ENCODE measurements at regions not wholly inside any gene's neighbourhood (a gene's known extent, or its start where the extent isn't known, plus 50 kb on each side); places are given as distances from the start of the nearest gene placed in this dataset.

- Histone ChIP-seq H3K9me3 (no peaks in the 10 kb centered on the region), H3K27ac (no peak overlapping the region), H3K4me3 (no peak overlapping the region), H3K36me3 (no peaks in the 10 kb centered on the region), H3K4me1 (peaks cover 0 to 5% of the 10 kb centered on the region in 2 donors), H3K27me3 (no peaks in the 10 kb centered on the region)
- DNase-seq, result no peak
- no peak for TF ChIP-seq CTCF (IDR thresholded peaks at IDR 0.05)
- TF ChIP-seq POLR2A (IDR thresholded peaks at IDR 0.05), result no peak
- intact Hi-C loops (cut with DNase I; ENCODE audit: low total_unique reads), result no loop called here
These were observed 402.8 kb upstream of the RARB start for GRCh38 chr3:25025236-25025635.

GRCh38 chr3:25027650-25028049, 400.4 kb upstream of the RARB start:
- H3K27ac ChIP-seq, result peak overlapping the region in 1 of 2 donors; percentile 9

GRCh38 chr3:25029820-25030219, 398.2 kb upstream of the RARB start:
- intact Hi-C loops (cut with DNase I; ENCODE audit: low total_unique reads), result no loop called here
- Histone ChIP-seq H3K9me3 (no peaks in the 10 kb centered on the region), H3K4me1 (peaks cover 0 to 5% of the 10 kb centered on the region in 2 donors), H3K4me3 (no peak overlapping the region), H3K27ac (no peak overlapping the region), H3K36me3 (no peaks in the 10 kb centered on the region), H3K27me3 (no peaks in the 10 kb centered on the region)
- TF ChIP-seq POLR2A (IDR thresholded peaks at IDR 0.05), result no peak
- TF ChIP-seq CTCF (IDR thresholded peaks at IDR 0.05), result no peak
- DNase-seq, result no peak

More at GRCh38 chr3:25027650-25028049, 400.4 kb upstream of the RARB start:
- TF ChIP-seq CTCF (IDR thresholded peaks at IDR 0.05) (no peak), POLR2A (IDR thresholded peaks at IDR 0.05) (no peak)
- Histone ChIP-seq H3K4me3 (no peak overlapping the region), H3K9me3 (no peaks in the 10 kb centered on the region), H3K27me3 (no peaks in the 10 kb centered on the region), H3K36me3 (no peaks in the 10 kb centered on the region), H3K4me1 (peaks cover 0 to 5% of the 10 kb centered on the region in 2 donors)
- DNase-seq, result peak; percentile 21 to 49
- intact Hi-C loops (cut with DNase I; ENCODE audit: low total_unique reads), result no loop called here

- no peak overlapping the region for H3K4me3 ChIP-seq
- no peaks in the 10 kb centered on the region for H3K36me3 ChIP-seq
- no peak for TF ChIP-seq POLR2A (IDR thresholded peaks at IDR 0.05)
- no peak for TF ChIP-seq CTCF (IDR thresholded peaks at IDR 0.05)
- intact Hi-C loops (cut with DNase I; ENCODE audit: low total_unique reads), result no loop called here
- H3K27me3 ChIP-seq, result no peaks in the 10 kb centered on the region
- no peak overlapping the region for H3K27ac ChIP-seq
- no peaks in the 10 kb centered on the region for H3K9me3 ChIP-seq
- H3K4me1 ChIP-seq, result peaks cover 0 to 5% of the 10 kb centered on the region in 2 donors
- DNase-seq, result no peak
These were observed 395.7 kb upstream of the RARB start for GRCh38 chr3:25032344-25032743.

GRCh38 chr3:25033407-25034029, 394.5 kb upstream of the RARB start:
- H3K4me3 ChIP-seq, result no peak overlapping the region
- H3K9me3 ChIP-seq, result no peaks in the 10 kb centered on the region
- intact Hi-C loops (cut with DNase I; ENCODE audit: low total_unique reads), result no loop called here
- H3K4me1 ChIP-seq, result peaks cover 0 to 6% of the 10 kb centered on the region in 2 donors
- H3K27ac ChIP-seq, result no peak overlapping the region
- DNase-seq, result peak in 1 of 2 donors; percentile 24
- TF ChIP-seq CTCF (IDR thresholded peaks at IDR 0.05) (peak in 2 of 4 experiments; percentile 15 to 38), POLR2A (IDR thresholded peaks at IDR 0.05) (no peak)
- no peaks in the 10 kb centered on the region for H3K27me3 ChIP-seq
- no peaks in the 10 kb centered on the region for H3K36me3 ChIP-seq
